GOT3 (cell line): ENCODE measurements at regions not wholly inside any gene's neighbourhood (a gene's known extent, or its start where the extent isn't known, plus 50 kb on each side); places are given as distances from the start of the nearest gene placed in this dataset.
"Not testable (repeated sequence)": the region's sequence is repeated elsewhere in the genome, so short reads cannot be mapped to it uniquely, and the experiment has no call there.

Experiments used
- DNase-seq: peaks from one replicate; lab custom pipeline; 2025; ENCODE audit warnings: mixed read lengths; lab: John Stamatoyannopoulos, UW

DNA sequence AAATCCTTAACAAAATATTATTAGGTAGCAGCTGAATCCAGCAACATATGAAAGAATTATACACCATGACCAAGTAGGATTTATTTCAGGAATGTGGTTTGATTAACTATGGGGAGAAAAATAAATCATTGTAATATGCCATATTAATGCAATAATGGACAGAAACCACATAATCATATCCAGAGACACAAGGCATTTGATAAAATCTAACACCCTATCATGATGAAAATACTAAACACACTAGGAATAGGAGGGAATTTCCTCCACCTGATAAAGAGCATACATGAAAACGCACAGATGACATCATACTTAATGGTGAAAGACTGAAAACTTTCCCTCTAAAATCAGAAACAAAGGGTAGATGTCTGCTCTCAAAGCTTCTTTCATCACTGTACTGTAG lies 238.9 kb downstream of the PHLDA1 start:
- no peak for DNase-seq

GRCh38 chr12:75790219-75790618 lies 241.4 kb downstream of the PHLDA1 start:
- no peak for DNase-seq

- DNase-seq = not testable (repeated sequence)
Observed at GRCh38 chr12:75787146-75787545, 244.4 kb downstream of the PHLDA1 start.

- DNase-seq = no peak
Observed at GRCh38 chr12:75786070-75786469, 245.5 kb downstream of the PHLDA1 start.

DNA sequence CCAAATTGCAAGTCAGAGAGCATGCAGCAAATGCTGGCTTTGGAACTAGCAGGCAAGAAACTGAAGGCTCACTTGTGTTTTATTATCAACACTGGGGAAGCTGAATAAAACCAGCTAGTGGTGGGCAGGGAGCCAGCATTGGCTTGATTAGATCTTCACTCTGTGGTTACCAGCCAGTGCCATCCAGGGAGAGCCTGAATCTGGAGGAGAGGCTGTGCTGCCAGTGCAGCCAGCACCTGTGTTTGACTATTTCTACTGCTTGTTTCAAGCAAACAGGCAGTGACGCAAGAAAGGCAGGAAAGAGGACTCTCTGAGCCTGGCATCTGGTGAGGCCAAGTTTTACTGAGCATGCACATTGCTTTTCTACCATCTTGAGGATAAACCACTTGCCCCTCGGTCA lies 247.0 kb downstream of the PHLDA1 start:
- DNase-seq = no peak

GRCh38 chr12:75783093-75783877 lies 248.3 kb downstream of the PHLDA1 start:
- DNase-seq = no peak

DNA sequence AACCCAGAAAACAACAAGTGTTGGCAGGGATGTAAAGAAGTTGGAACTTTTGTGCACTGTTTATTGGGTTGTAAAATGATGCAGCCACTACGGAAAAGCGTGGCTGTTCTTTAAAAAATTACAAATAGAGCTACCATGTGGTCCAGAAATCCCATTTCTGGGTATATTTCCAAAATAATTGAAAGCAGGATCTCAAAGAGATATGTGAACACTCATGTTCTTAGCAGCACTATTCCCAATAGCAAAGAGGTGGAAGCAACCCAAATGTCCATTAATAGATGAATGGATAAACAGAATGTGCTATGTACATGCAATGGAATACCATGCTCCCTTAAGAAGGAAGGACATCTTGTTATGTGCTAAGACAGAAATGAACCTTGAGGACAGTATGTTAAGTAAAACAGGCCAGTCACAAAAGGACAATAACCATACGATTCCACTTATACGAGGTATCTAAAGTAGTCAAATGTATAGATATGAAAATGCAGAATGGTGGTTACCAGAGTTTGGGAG lies 249.5 kb downstream of the PHLDA1 start:
- DNase-seq = no peak

- no peak for DNase-seq
Observed at GRCh38 chr12:75781532-75782046, 250.0 kb downstream of the PHLDA1 start.

DNA sequence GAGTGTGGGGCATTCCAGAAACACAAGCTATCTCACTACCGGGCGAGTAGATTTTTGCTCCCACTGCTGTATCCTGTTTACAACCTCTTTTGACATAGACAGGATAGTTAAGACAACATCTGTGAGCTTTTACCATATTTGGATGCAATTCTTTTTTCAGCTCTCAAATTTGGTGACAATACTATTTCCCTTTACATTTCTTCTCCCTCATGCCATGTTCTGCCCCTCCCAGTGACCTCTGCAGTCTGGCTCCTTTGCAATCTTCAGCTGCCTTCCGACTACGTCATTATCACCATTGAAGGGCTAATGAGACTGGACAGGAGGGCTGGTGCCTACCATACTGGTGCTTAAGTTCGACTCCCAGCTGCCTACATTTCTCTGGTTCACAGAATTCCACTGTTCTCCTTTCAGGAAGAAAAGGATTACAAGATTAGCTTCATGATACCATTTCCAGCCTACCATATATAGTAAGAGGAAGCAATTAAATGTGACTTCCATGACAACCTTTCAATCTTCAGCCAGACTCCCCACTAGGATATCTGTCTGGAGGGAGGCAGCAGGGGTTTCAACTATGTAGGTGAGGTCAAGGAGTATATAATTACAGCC lies 251.6 kb downstream of the PHLDA1 start:
- DNase-seq = no peak

DNA sequence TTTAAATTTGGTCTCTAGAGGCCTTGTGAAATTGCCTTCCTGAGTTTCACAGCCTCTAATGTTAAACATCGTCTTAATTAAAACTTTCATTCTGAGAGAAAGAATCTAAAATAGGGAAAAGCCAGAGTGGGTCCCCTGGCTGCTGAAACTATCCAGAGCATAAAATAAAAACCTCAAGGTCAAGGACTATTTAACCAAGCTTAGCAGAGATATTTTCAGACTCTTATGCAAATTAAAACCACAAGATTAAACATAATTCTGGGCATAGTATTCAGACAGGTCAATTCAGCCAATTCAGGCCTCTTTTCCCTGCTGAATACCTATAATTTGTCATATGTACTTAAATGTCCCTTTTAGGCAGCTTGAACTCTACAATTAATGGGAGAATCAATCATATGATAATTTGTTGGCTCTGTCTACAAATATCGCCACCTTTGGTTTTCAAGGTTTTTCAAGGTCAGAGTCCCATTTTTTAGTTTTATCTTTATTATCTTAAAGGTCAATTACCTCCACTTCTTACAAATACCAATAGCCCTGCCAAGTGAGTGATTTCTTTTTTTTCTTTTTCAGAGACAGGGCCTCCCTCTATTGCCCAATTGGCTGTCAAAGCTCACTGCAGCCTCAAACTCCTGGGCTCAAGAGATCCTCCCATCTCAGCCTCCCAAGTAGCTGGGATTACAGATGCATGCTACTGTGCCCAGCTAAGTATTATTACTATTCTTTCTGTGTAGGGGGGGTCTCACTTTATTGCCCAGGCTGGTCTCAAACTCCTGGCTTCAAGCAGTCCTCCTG lies 257.1 kb downstream of the PHLDA1 start:
- DNase-seq = no peak

- DNase-seq = no peak
Observed at GRCh38 chr12:75773377-75773776, 258.2 kb downstream of the PHLDA1 start.

DNA sequence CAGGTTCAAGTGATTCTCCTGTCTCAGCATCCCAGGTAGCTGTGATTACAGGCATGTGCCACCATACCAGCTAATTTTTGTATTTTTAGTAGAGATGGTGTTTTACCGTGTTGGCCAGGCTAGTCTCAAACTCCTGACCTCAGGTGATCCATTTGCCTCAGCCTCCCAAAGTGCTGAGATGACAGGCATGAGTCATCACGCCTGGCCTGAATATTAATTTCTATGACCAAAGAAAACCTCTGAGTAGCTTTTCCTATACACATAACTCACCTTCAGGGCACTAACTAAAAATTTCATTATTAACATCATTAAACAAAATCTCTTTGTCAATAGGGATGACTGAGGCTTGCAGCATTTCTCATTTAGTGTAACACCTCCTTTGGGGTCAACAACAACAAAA lies 259.6 kb upstream of the KRR1 start:
- DNase-seq = no peak

GRCh38 chr12:75767957-75768356 lies 256.5 kb upstream of the KRR1 start:
- no peak for DNase-seq

DNA sequence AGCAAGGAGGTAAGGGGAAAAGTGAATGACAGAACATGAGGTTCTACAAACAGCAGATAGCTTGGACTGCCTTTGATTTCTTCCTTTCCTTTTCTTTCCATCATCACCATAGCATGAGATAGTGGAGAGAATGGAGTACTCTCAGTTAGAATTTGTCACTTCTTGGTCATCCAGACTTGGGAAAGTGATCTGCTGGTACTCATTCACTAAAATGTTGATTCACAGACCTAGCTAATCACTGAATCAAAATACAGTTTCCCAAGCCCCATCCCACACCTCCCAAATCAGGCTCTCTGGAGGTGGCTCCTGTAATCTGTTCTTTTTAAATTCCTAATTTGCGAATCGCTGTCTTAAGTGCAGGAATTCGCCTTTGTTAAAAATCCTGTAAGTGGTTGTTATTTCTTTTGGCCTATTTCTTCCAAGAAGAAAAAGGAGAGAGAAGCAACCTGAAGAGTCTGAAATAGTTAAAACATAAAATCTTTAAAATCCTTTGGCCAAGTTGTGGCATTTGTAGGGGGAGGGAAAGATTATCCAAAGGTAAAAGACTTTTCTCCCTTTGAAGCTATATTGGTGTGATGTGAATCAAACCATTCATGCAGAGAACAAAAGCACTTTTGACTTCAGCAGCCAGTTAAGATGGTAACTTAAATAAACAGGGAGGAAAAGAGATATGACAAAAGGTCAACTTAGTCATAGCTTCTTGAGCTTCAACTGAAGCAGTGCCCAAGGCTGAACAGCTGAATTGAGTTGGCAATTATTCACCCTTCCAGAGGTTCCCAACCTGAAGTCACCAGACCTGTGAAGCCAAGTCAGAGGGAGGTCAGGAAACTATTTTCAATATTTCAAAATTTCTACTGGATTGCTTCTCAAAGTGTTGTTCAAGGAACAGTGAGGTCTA lies 255.1 kb upstream of the KRR1 start:
- DNase-seq = no peak

DNA sequence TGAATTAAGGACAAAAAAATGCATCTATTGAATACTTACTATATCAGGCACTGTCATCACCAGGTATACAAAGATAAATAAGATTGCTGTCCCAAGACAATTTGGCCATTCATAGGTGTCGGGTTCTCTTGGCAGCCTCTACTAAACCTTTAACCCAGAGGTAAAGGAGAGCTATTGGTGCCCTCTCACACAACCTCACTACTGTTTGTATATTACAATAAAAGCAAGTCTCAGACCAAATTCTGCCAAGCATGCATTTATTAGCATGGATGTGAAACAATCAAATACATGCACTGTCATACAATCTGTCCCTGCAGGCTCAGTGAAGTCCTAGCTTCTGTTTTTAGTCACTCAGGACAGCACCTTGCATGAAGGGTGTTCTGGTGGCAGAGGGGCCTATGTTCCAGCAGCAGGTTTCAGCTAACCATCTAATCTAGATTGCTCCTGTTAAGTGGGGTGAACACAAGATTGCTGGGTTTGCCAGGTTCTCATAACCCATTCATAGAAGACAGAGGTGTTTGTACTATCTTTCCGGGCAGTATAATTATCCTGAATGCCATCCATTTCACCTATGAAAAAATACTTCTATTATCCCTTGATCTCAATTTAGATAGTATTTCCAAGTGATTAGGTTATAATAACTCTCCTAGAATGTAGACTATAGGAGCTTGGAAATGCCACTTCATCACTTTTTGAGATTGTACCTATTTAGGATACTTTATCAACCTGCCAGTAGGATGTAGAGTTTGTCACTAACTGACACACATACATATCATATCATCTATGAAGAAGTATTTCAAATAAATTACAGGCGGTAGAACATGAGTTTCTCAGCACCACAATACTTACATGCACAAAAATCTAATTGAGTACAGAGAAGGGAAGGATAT lies 254.0 kb upstream of the KRR1 start:
- no peak for DNase-seq

GRCh38 chr12:75764091-75764841 lies 252.9 kb upstream of the KRR1 start:
- DNase-seq = no peak

DNA sequence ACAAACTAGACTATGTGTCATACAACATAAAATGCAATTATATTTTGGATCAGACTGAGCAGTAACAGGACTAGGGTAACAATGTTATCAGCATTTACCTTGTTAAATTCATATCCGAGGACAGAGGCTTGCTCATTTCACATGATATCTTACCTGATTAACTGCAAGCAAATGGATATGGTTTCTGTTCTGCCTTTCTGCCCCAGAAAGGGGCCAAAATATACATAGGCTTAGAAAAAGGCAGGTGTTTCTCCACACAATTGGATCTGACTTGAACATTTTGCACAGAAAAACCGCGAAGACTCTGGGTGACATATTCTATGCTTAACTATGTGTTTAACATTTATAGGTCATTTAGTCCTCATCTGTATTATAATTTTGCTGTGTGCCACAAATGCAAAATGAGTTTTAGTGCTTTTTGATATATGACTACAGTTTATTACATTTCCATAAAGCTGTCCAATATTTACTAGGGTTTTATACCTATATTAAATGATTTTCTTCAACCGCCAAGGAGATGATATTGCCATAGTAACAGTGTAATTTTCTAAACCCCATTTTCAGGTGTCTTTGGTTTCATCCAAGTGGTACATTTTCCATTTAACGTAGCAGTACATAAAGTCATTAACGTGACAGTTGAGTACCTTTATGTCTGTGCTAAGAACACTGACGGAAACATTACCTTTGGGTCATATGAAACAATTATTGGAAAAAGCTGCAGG lies 249.3 kb upstream of the KRR1 start:
- DNase-seq = no peak

GRCh38 chr12:75759842-75760572 lies 248.6 kb upstream of the KRR1 start:
- DNase-seq = no peak
